SK-N-SH (cell line): ENCODE measurements at regions not wholly inside any gene's neighbourhood (a gene's known extent, or its start where the extent isn't known, plus 50 kb on each side); places are given as distances from the start of the nearest gene placed in this dataset.

Experiments
- CHD2 ChIP-seq: fragments of 150-350 bp; IDR thresholded peaks from 2 replicates; pipeline ENCODE4 v1.6.1; 2018; ENCODE audit warnings: low read length; ENCODE audit not compliant: partially characterized antibody
- EP300 ChIP-seq, 2 experiments: IDR thresholded peaks; 2 replicates each; pipeline versions ENCODE4 v1.4.0 to v1.6.1; 2012; ENCODE audit warnings: borderline replicate concordance in 1 of 2, low read depth in 1 of 2, low read length in 1 of 2
- FOXM1 ChIP-seq: IDR thresholded peaks from 2 replicates; pipeline ENCODE4 v1.4.0; 2012; ENCODE audit warnings: low read depth, mild to moderate bottlenecking
- RXRA ChIP-seq: IDR thresholded peaks from 2 replicates; pipeline ENCODE4 v1.4.0; 2012; ENCODE audit warnings: low read depth, mild to moderate bottlenecking, borderline replicate concordance
- TAF1 ChIP-seq: IDR thresholded peaks from 2 replicates; pipeline ENCODE4 v1.6.1; 2012; ENCODE audit warnings: low read depth, mild to moderate bottlenecking, low read length, moderate library complexity, borderline replicate concordance
- TF ChIP-seq, protein P1 (sequence below): fragments of 200-600 bp; sonication (generic); IDR thresholded peaks from 2 replicates; pipeline ENCODE4 v1.6.1; 2017; ENCODE audit warnings: antibody characterized with exemption, mild to moderate bottlenecking, moderate library complexity

GRCh38 chr12:17414596-17414995 is 675.4 kb downstream of the RERGL start:
- TF ChIP-seq, protein P1, sequence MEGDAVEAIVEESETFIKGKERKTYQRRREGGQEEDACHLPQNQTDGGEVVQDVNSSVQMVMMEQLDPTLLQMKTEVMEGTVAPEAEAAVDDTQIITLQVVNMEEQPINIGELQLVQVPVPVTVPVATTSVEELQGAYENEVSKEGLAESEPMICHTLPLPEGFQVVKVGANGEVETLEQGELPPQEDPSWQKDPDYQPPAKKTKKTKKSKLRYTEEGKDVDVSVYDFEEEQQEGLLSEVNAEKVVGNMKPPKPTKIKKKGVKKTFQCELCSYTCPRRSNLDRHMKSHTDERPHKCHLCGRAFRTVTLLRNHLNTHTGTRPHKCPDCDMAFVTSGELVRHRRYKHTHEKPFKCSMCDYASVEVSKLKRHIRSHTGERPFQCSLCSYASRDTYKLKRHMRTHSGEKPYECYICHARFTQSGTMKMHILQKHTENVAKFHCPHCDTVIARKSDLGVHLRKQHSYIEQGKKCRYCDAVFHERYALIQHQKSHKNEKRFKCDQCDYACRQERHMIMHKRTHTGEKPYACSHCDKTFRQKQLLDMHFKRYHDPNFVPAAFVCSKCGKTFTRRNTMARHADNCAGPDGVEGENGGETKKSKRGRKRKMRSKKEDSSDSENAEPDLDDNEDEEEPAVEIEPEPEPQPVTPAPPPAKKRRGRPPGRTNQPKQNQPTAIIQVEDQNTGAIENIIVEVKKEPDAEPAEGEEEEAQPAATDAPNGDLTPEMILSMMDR, result no peak
- no peak for TF ChIP-seq FOXM1
- TF ChIP-seq TAF1, result no peak
- TF ChIP-seq EP300 (IDR thresholded peaks at IDR 0.05; ENCODE audit: borderline replicate concordance in 1 of 2, low read depth in 1 of 2, low read length in 1 of 2), result no peak
- no peak for TF ChIP-seq CHD2
- TF ChIP-seq RXRA, result no peak
